Suprapubic skin (tissue), 4 donors: ENCODE measurements at regions not wholly inside any gene's neighbourhood (a gene's known extent, or its start where the extent isn't known, plus 50 kb on each side); places are given as distances from the start of the nearest gene placed in this dataset.

Experiments
- EP300 ChIP-seq: sonication (generic); formaldehyde crosslinking; IDR thresholded peaks from one replicate; pipeline ENCODE4 v1.6.1; 2017; ENCODE audit warnings: antibody characterized with exemption
- POLR2AphosphoS5 ChIP-seq, 3 donors: sonication (generic); formaldehyde crosslinking; IDR thresholded peaks; one replicate each; pipeline ENCODE4 v1.6.1; 2017; ENCODE audit warnings: antibody characterized with exemption in 3 of 3
- TF ChIP-seq, protein P1 (sequence below), 2 donors: fragments of 200-600 bp in 1 of 2; fragments of 450-650 bp in 1 of 2; sonication (generic) in 1 of 2; IDR thresholded peaks; one replicate each; pipeline ENCODE4 v1.5.1; 2016 to 2019; ENCODE audit warnings: antibody characterized with exemption in 2 of 2, mild to moderate bottlenecking in 1 of 2, moderate library complexity in 1 of 2

DNA sequence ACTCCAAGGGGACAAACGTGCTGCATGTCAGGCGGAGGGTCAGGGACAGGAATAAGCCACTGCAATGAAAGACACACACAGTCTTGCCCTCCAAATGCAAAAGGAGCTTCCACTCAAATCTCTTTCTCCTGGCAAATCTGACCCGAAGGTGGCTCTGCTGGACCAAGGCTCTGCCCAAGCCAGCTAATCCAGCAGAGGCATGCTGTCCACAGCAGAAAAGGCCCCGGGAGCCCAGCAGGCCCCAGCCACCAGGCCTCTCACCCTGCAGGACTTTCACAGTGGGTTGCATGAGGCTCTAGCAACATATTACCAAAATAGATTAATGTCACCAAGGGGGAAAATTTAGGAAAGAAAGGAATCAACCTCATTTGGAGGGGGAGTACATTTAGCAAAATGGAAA lies 628.6 kb downstream of the BCOR start:
- TF ChIP-seq, protein P1, sequence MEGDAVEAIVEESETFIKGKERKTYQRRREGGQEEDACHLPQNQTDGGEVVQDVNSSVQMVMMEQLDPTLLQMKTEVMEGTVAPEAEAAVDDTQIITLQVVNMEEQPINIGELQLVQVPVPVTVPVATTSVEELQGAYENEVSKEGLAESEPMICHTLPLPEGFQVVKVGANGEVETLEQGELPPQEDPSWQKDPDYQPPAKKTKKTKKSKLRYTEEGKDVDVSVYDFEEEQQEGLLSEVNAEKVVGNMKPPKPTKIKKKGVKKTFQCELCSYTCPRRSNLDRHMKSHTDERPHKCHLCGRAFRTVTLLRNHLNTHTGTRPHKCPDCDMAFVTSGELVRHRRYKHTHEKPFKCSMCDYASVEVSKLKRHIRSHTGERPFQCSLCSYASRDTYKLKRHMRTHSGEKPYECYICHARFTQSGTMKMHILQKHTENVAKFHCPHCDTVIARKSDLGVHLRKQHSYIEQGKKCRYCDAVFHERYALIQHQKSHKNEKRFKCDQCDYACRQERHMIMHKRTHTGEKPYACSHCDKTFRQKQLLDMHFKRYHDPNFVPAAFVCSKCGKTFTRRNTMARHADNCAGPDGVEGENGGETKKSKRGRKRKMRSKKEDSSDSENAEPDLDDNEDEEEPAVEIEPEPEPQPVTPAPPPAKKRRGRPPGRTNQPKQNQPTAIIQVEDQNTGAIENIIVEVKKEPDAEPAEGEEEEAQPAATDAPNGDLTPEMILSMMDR (IDR thresholded peaks at IDR 0.05), result no peak
- TF ChIP-seq EP300, result no peak
- no peak for TF ChIP-seq POLR2AphosphoS5 (IDR thresholded peaks at IDR 0.05)
